HL-60 (cell line): ENCODE measurements at regions not wholly inside any gene's neighbourhood (a gene's known extent, or its start where the extent isn't known, plus 50 kb on each side); places are given as distances from the start of the nearest gene placed in this dataset.
A peak's percentile ranks its signal among the peaks of the same experiment; 100 is the strongest.

Experiments used
- DNase-seq, 2 experiments: peaks; one replicate each; pipeline ENCODE4 v3.0.0-alpha.2; 2010 to 2020; ENCODE audit warnings: low read depth in 1 of 2, low spot score in 1 of 2
- H3K27ac ChIP-seq: fragments of 250-450 bp; sonication (Bioruptor Pico); replicated peaks from 2 replicates; pipeline ENCODE4 v1.5.1; 2020; ENCODE audit warnings: mild to moderate bottlenecking, moderate library complexity
- H3K27me3 ChIP-seq: fragments of 250-450 bp; sonication (Bioruptor Pico); 2 replicates; pipeline ENCODE4 v1.5.1; 2021; ENCODE audit warnings: mild to moderate bottlenecking, moderate library complexity; ENCODE audit not compliant: insufficient read depth, poor library complexity, severe bottlenecking
- H3K4me3 ChIP-seq: replicated peaks from 2 replicates; pipeline ENCODE4 v1.5.1; 2011; ENCODE audit warnings: mild to moderate bottlenecking, control low read depth, low read length; ENCODE audit not compliant: insufficient read depth
- CTCF ChIP-seq: IDR thresholded peaks from one replicate; pipeline ENCODE4 v1.5.1; 2011; ENCODE audit warnings: low read length, control low read depth, inconsistent platforms; ENCODE audit not compliant: insufficient read depth
- GABPA ChIP-seq: IDR thresholded peaks from 2 replicates; pipeline ENCODE4 v1.6.1; 2012; ENCODE audit warnings: low read depth
- POLR2AphosphoS5 ChIP-seq: IDR thresholded peaks from 2 replicates; pipeline ENCODE4 v1.6.1; 2012; ENCODE audit warnings: low read depth
- REST ChIP-seq: IDR thresholded peaks from 2 replicates; pipeline ENCODE4 v1.6.1; 2012; ENCODE audit warnings: low read depth; ENCODE audit not compliant: insufficient replicate concordance
- SPI1 ChIP-seq: IDR thresholded peaks from 2 replicates; pipeline ENCODE4 v1.6.1; 2012; ENCODE audit warnings: low read depth, mild to moderate bottlenecking, borderline replicate concordance

GRCh38 chr13:78028960-78029359 lies 110.3 kb upstream of the EDNRB start:
- H3K27ac ChIP-seq = no peak overlapping the region
- DNase-seq = no peak
- H3K27me3 ChIP-seq = no peaks in the 10 kb centered on the region
- no peak overlapping the region for H3K4me3 ChIP-seq
- TF ChIP-seq CTCF = no peak
- no peak for TF ChIP-seq GABPA
- no peak for TF ChIP-seq POLR2AphosphoS5
- TF ChIP-seq SPI1 = no peak
- TF ChIP-seq REST = no peak

- no peaks in the 10 kb centered on the region for H3K27me3 ChIP-seq
- TF ChIP-seq CTCF (no peak), POLR2AphosphoS5 (no peak), GABPA (no peak), SPI1 (no peak), REST (no peak)
- DNase-seq = no peak
- no peak overlapping the region for H3K27ac ChIP-seq
- H3K4me3 ChIP-seq = no peak overlapping the region
Observed at GRCh38 chr13:78024996-78025395, 106.4 kb upstream of the EDNRB start.

- Histone ChIP-seq H3K27ac (peak overlapping the region; percentile 46), H3K4me3 (no peak overlapping the region), H3K27me3 (no peaks in the 10 kb centered on the region)
- no peak for TF ChIP-seq REST
- peak; percentile 91 for TF ChIP-seq SPI1
- TF ChIP-seq GABPA = peak; percentile 48
- peak in 1 of 2 experiments; percentile 70 for DNase-seq
Observed at GRCh38 chr13:78022164-78022877, 103.7 kb upstream of the EDNRB start.
